Astrocyte of the hippocampus (primary cell): ENCODE measurements at regions not wholly inside any gene's neighbourhood (a gene's known extent, or its start where the extent isn't known, plus 50 kb on each side); places are given as distances from the start of the nearest gene placed in this dataset.
"Not testable (repeated sequence)": the region's sequence is repeated elsewhere in the genome, so short reads cannot be mapped to it uniquely, and the experiment has no call there.

ENCODE experiments used
- DNase-seq: peaks from one replicate; pipeline ENCODE4 v3.0.0; 2011; ENCODE audit warnings: low read depth, low spot score

- no peak for DNase-seq
Measured at GRCh38 chr9:83138422-83139135, 75.6 kb upstream of the RASEF start.

DNA sequence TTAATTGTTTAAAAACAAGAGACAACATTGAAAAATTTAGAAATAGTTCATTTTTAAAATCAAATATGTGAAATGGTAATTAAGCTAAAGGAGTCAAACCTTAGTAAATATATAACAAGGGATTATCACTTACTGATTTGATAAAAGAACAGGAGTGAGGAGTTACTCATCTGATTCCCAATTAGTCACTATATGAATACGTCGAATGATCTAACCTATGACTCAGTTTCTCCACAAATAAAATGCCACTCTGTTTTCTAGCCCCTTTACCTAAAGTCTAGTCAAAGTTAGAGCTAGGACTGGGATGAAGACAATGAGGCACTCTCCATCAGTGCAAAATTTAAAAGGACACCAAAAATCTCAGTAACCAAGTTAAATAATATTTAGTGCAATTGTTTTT, 70.4 kb upstream of the RASEF start:
- no peak for DNase-seq

DNA sequence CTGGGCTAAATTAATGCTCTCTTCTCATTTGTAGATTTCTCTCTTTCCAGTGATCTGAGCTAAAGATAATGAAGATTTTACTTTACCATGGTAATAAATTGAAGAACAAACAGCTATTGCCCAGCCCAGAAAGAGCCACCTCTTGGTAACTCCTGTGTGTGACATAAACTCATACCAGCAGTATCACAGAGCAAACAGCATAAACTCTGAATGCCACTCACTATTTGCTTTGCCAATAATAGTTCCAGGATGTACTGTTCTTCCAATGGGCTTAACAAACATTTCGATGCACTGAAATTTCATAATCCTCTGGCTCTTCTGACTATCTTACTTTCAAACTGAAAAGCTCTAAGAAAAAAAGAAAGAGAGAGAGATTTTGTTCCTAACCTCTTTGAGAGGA, 69.8 kb upstream of the RASEF start:
- no peak for DNase-seq

DNA sequence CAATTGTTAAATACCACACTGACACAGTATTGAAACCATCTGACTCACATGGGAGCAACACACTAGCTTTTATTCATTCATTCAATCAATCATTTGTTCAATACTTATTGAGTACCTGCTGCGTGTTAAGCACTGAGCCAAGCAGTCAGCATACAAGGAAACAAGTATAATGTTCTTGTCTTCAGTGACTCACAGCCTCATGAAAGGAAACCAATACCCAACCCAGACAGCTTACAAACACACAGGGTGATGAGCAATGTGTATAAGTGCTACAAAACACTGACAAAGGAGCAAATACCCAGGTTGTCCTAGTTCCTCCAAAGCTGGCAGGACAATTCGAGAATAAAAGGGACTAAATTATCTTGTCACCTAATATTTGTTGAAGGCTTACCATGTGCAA, 67.6 kb upstream of the RASEF start:
- peak; percentile 66 for DNase-seq

- DNase-seq: no peak
Measured at GRCh38 chr9:83125671-83126070, 62.7 kb upstream of the RASEF start.

DNA sequence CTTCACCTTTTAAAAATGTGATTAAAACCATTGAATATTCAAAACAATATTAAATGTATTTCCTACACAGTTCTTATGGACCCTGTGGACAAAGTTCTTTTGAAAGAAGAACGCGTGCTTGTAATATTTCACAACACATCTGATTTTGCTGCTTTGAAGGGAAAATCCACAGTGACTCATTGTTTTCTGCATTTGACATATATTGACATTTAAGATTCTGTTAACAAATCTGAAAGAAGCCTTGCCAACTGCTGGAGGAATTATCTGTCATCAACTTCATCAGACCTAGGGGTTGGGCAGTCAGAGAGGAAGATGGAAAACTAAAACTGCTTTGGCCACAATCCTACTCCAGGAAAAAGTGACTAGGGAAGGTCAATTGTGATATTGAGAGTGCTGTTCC, 56.9 kb upstream of the RASEF start:
- no peak for DNase-seq

DNA sequence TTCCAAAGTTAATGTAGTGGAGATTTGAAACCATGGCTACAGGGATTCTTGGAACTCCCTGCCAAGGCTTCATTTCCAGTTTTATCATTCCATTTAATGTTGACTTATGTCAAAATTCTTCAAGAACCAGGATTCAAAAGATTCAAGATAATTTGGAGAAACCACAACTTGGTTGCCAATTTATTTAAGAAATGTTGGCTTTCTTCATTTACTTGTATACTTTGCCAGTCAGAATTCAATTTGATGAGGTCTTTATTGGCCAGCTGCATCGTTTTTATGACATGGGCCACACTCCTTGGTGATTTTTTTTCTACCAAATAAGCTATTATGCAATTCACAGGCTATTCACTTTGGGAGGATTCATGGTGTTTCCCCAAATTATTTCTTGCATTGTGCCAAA, 53.1 kb upstream of the RASEF start:
- peak; percentile 12 for DNase-seq

- DNase-seq: not testable (repeated sequence)
Measured at GRCh38 chr9:83113445-83113844, 50.5 kb upstream of the RASEF start.
